Stimulated activated CD8-positive, alpha-beta memory T cell treated with anti-CD3 and anti-CD28 coated beads, Interleukin-15, amount 100 ng/mL, for 4 hours (primary cell): ENCODE measurements at regions not wholly inside any gene's neighbourhood (a gene's known extent, or its start where the extent isn't known, plus 50 kb on each side); places are given as distances from the start of the nearest gene placed in this dataset.
"Not testable (repeated sequence)": the region's sequence is repeated elsewhere in the genome, so short reads cannot be mapped to it uniquely, and the experiment has no call there.

ENCODE experiments used
- DNase-seq, 2 donors: peaks; one replicate each; pipeline ENCODE4 v3.0.0-alpha.2; 2020; ENCODE audit warnings: low read depth in 2 of 2

DNA sequence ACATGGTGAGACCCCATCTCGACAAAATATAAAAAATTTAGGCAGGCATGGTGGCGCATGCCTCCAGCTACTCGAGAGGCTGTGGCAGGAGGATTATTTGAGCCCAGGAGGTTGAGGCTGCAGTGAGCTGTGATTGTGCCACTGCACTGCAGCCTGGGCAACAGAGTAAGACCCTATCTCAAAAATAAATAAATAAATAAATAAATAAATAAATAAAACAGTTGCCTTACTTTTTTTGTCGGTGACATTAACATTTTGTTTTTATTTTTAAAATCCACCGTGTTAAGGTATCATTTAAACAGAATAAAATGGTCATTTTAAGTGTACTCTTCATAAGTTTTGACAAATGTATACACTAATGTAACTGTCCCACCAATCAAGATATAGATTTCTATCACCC lies 57.0 kb downstream of the RASL11A start:
- DNase-seq = no peak

DNA sequence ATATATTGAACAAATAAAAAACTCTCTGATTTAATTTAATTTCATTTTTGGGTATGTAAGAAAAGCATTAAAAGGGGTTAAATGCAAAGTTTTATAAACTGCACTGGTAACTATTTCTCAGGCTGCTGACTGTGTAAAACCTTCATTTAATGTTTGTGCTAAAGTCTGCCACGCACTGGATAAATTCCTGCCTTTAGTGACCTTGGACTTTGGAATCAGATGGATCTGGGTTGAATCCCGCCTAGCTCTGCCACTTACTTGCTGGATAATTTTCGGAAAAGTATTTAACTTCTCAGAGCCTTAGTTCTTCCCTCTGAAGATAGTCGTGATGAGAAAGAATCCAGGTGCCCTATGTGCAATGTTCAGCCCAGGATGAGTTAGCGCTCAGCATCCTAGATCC lies 58.6 kb downstream of the RASL11A start:
- no peak for DNase-seq

DNA sequence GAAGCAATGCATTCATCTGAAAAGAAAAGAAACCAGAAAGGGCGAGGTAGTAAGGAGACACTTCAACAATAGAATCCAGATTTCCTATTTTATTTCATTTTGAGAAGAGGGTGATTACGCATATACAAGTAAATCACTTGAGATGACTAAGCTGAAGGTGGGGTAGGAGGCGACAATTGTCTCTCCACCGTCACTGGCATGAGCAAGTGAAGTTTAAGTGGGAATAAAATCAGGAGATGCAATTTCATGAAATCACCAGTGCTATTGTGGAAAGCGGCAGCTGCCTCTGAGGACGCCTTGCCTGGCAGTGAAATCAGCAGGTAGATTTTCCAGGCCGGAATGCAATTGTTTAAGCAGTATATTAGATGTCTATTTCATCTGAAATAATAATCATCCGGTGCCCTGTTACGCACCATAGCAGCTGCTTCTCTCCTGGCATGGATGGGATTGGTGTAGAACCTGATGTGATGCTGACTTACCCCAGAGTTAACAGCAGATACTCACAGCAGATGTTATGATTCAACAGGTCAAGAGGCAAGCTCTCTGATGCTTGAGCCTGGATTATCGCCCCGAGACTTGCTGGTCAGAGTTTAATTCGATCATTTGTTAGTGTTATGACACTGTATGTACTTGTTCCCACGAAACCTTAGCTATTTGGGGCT lies 64.3 kb downstream of the RASL11A start:
- DNase-seq = no peak

- no peak for DNase-seq
Observed at GRCh38 chr13:27336014-27336673, 65.5 kb downstream of the RASL11A start.

- no peak for DNase-seq
Observed at GRCh38 chr13:27338207-27338606, 67.6 kb downstream of the RASL11A start.

- DNase-seq = no peak
Observed at GRCh38 chr13:27338816-27339215, 68.2 kb downstream of the RASL11A start.

DNA sequence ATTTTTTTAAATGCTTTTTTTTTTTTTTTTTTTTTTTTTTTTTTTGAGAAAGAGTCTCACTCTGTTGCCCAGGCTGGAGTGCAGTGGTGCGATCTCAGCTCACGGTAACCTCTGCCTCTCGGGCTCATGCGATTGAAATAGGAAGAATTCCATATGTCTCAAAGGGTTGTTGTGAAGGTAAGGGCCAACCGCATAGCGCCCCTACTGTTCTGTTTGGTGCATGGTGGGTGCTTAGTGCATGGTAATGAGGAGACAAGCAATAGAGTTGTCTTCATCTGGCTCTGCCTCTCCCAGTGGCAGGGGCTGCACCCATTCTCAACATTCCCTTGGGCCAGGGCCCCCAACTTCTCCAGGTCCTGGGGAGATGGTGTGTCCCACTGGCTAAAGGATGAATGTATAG lies 68.7 kb downstream of the RASL11A start:
- peak in 1 of 2 donors; percentile 10 for DNase-seq

GRCh38 chr13:27341616-27342015 lies 71.0 kb downstream of the RASL11A start:
- no peak for DNase-seq

- no peak for DNase-seq
Observed at GRCh38 chr13:27347211-27347772, 76.7 kb downstream of the RASL11A start.

DNA sequence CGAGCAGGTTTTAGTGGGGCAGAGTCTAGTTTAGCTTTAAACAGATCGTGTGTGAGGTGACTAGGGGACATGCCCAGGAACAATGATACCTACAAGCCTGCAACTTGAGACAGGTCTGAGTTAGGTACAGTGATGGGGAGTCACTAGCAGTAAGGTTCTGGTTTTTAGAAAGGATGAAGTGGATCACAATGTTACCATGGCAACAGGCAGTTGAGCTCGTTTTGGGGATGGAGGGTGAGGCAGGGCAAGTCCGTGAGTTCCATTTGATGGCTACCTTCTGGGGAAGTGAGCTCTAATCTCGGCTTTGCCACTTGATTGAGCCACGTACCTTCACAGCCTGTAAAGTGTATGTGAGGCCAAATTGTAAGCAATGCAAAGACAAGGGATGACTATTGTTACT lies 76.0 kb upstream of the GTF3A start:
- DNase-seq = no peak

GRCh38 chr13:27349458-27349857 lies 75.0 kb upstream of the GTF3A start:
- no peak for DNase-seq

GRCh38 chr13:27350825-27351224 lies 73.6 kb upstream of the GTF3A start:
- not testable (repeated sequence) for DNase-seq

DNA sequence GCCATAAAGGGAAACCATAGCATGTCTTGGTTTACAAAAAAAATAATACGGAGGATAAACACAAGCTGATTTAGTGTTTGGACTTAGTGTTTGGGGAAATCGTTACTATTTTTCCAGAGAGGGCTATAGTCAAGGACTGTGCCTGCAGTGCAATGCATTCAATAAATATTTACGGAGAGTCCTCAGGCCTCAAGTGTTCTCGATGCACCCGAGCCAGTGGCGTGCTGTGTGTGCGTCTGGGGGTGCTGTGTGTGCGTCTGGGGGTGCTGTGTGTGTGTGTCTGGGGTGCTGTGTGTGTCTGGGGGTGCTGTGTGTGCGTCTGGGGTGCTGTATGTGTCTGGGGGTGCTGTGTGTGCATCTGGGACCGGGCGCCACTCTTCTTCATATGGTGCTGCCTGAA lies 71.7 kb upstream of the GTF3A start:
- DNase-seq = no peak

GRCh38 chr13:27353166-27353583 lies 71.2 kb upstream of the GTF3A start:
- no peak for DNase-seq

- no peak for DNase-seq
Observed at GRCh38 chr13:27353708-27354107, 70.7 kb upstream of the GTF3A start.

- DNase-seq = no peak
Observed at GRCh38 chr13:27354379-27354778, 70.0 kb upstream of the GTF3A start.

DNA sequence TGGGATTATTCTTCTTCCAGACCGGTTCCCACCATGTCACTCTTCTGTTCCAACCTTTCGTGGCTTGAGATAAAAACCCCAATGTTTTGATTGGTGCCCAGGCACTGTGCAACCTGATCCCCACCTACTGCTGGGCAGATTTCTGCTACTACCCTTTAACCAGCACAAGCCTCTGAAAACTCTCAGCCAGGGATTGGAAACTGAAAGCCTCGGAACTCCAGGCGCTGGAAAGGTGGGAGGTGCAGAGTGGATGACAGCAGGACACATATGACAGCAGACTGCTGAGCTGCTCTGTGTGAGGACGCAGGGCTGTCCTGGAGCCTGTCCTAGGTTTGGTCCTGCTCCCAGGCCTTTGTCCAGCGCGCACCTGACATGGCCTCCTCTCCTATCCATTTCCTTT lies 68.5 kb upstream of the GTF3A start:
- no peak for DNase-seq

DNA sequence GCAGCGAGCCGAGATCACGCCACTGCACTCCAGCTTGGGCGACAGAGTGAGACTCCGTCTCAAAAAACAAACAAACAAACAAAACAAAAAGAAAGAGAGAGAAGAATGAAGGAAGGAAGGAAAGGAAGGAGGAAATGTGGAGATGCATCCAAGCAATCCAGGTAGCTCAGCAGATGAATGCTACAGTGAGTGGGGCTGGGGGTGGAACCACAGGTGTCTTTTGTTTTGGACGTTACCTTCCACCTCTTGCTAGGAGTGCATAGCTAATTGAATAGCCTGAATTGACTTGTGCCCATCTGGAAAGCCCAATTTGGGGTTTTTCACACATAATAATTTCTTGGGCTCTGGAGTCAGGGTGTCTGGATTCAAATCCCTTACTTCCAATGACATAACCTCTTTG lies 66.0 kb upstream of the GTF3A start:
- no peak for DNase-seq

DNA sequence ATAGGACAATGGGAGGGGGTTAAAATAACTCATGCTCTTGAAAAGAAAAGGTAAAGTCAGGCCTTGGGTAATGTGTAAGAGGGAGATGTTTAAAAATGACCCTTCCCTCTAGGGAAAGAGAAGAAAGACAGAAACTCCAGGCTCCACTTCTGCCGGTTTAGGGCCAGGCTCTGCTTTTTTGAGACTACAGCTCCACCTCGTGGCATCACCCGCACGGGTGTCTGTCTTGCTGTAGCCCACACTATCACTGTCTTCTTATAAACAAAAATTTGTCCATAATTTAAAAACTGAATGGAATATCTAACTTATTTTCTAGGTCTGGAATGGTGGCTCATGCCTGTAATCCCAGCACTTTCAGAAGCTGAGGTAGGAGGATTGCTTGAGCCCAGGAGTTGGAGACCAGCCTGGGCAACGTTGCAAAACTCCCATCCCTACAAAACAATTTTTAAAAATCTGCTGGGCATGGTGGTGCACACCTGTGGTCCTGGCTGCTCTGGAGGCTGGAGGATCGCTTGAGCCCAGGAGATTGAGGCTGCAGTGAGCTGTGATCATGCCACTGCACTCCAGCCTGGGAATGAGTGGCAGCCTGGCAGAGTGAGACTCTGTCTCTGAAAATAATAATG lies 65.1 kb upstream of the GTF3A start:
- no peak for DNase-seq

DNA sequence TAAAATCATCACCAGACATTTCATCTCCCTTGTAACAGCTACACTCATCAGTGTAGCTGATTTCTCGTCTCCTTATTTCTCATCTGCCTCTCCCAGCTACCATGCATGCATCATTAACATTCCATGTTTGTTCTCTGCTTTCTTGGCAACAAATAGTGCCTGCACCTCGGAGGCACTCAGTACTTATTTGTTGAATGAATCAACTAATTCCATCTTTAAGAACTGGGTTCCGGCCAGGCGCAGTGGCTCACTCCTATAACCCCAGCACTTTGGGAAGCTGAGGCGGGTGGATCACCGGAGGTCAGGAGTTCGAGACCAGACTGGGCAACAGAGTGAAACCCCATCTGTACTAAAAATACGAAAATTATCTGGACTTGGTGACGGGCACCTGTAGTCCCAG lies 63.9 kb upstream of the GTF3A start:
- no peak for DNase-seq

DNA sequence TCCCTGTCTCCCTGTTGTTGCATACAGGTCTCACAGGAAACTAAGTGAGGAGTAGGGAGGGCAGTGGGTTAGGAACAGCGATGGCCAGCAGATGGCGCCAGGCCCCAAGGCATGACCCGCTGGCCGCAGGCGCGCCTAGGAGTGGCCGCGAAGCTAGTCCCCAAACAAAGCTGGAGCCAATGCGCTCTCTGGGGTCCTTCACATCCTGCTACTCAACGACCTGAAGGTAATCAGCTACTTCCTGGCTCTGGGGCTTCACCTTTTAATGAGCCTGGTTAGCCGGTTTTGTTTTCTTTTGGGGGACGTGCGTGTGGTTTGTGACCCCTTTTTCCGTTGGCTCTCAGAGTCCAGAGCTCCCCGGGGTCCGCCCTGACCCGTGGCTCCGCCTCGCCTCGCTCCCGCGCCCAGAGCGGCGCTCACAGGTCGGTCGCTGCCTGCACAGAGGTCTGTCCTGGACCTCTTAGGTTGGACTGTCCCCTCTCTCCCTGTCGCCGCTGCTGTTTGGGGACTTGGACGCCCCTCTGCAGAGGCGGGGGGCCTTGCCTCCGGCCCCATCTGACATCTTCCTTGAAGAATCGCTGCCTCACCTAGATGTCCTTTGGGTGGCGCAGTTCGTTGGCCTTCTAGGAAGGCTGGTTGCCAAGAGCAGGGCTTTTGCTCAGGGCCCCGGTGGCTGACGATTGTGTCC lies 62.2 kb upstream of the GTF3A start:
- DNase-seq = peak; percentile 41 to 53

GRCh38 chr13:27363637-27364036 lies 60.8 kb upstream of the GTF3A start:
- not testable (repeated sequence) for DNase-seq
